OCI-LY1 (cell line): ENCODE measurements at regions not wholly inside any gene's neighbourhood (a gene's known extent, or its start where the extent isn't known, plus 50 kb on each side); places are given as distances from the start of the nearest gene placed in this dataset.

Experiments
- H2AFZ ChIP-seq: fragments of 200-600 bp; sonication (generic), shearing (Covaris generic); 2 replicates; pipeline ENCODE4 v1.6.0; 2014; ENCODE audit warnings: antibody characterized with exemption, mild to moderate bottlenecking, low read length
- H3F3A ChIP-seq: fragments of 200-600 bp; sonication (generic), shearing (Covaris generic); 2 replicates; pipeline ENCODE4 v1.6.0; 2014; ENCODE audit warnings: mild to moderate bottlenecking, antibody characterized with exemption, low read length, moderate library complexity; ENCODE audit not compliant: insufficient read depth
- H3K27ac ChIP-seq: fragments of 200-600 bp; sonication (generic); 2 replicates; pipeline ENCODE4 v1.5.1; 2014; ENCODE audit warnings: low read length, mixed run types, mild to moderate bottlenecking, low read depth; ENCODE audit not compliant: poor library complexity, severe bottlenecking
- H3K27me3 ChIP-seq: fragments of 200-600 bp; sonication (generic); 2 replicates; pipeline ENCODE4 v1.6.0; 2014; ENCODE audit warnings: antibody characterized with exemption, mild to moderate bottlenecking, low read length, moderate library complexity; ENCODE audit not compliant: insufficient read depth
- H3K36me3 ChIP-seq: fragments of 200-600 bp; sonication (generic); 2 replicates; pipeline ENCODE4 v1.6.1; 2014; ENCODE audit warnings: mild to moderate bottlenecking, antibody characterized with exemption, low read length, moderate library complexity, mixed read lengths; ENCODE audit not compliant: insufficient read depth
- H3K4me1 ChIP-seq: fragments of 200-600 bp; sonication (generic); 2 replicates; pipeline ENCODE4 v1.5.1; 2014; ENCODE audit warnings: mild to moderate bottlenecking, low read length, moderate library complexity; ENCODE audit not compliant: insufficient read depth, severe bottlenecking
- H3K4me2 ChIP-seq: fragments of 200-600 bp; sonication (generic), shearing (Covaris generic); 2 replicates; pipeline ENCODE4 v1.6.1; 2014; ENCODE audit warnings: low read length
- H3K4me3 ChIP-seq: fragments of 200-600 bp; sonication (generic); 2 replicates; pipeline ENCODE4 v1.5.1; 2014; ENCODE audit warnings: low read length, low read depth, mild to moderate bottlenecking, mixed read lengths; ENCODE audit not compliant: poor library complexity, severe bottlenecking
- H3K79me2 ChIP-seq: fragments of 200-600 bp; shearing (Covaris generic); 2 replicates; pipeline ENCODE4 v1.6.1; 2016; ENCODE audit warnings: mixed run types, low read length, mixed read lengths; ENCODE audit not compliant: insufficient read depth
- H3K9ac ChIP-seq: fragments of 200-600 bp; sonication (generic), shearing (Covaris generic); 2 replicates; pipeline ENCODE4 v1.6.1; 2014; ENCODE audit warnings: mild to moderate bottlenecking, low read length, mixed read lengths
- H3K9me2 ChIP-seq: fragments of 200-600 bp; sonication (generic), shearing (Covaris generic); 2 replicates; pipeline ENCODE4 v1.6.1; 2014; ENCODE audit warnings: low read depth, mild to moderate bottlenecking, low read length, mixed read lengths
- H3K9me3 ChIP-seq: fragments of 200-600 bp; shearing (Covaris generic); 2 replicates; pipeline ENCODE4 v1.6.1; 2014; ENCODE audit warnings: low read length, mixed read lengths
- H4K20me1 ChIP-seq: fragments of 200-600 bp; sonication (generic), shearing (Covaris generic); 2 replicates; pipeline ENCODE4 v1.6.0; 2016; ENCODE audit warnings: mild to moderate bottlenecking, low read length; ENCODE audit not compliant: insufficient read depth
- CTCF ChIP-seq: fragments of 200-600 bp; sonication (generic), shearing (Covaris generic); IDR thresholded peaks from 2 replicates; pipeline ENCODE4 v1.5.1; 2017; ENCODE audit warnings: mild to moderate bottlenecking, antibody characterized with exemption, low read length, moderate library complexity, mixed read lengths
- EZH2 ChIP-seq: fragments of 200-600 bp; sonication (generic), shearing (Covaris generic); IDR thresholded peaks from 2 replicates; pipeline ENCODE4 v1.8.0; 2017; ENCODE audit warnings: borderline replicate concordance, mixed run types, mild to moderate bottlenecking, antibody characterized with exemption, low read length, moderate library complexity, mixed read lengths

- no peak overlapping the region for H3K4me2 ChIP-seq
- no peaks in the 10 kb centered on the region for H3F3A ChIP-seq
- no peaks in the 10 kb centered on the region for H3K79me2 ChIP-seq
- no peaks in the 10 kb centered on the region for H3K9me3 ChIP-seq
- H3K4me3 ChIP-seq, result no peak overlapping the region
- TF ChIP-seq EZH2 (no peak), CTCF (no peak)
- peaks cover 3% of the 10 kb centered on the region for H3K4me1 ChIP-seq
- no peak overlapping the region for H2AFZ ChIP-seq
- H3K9me2 ChIP-seq, result no peaks in the 10 kb centered on the region
- no peaks in the 10 kb centered on the region for H4K20me1 ChIP-seq
- no peak overlapping the region for H3K27ac ChIP-seq
- no peak overlapping the region for H3K9ac ChIP-seq
- no peaks in the 10 kb centered on the region for H3K36me3 ChIP-seq
- H3K27me3 ChIP-seq, result no peaks in the 10 kb centered on the region
Measured at GRCh38 chr3:46086083-46086437, 58.8 kb upstream of the XCR1 start.

GRCh38 chr3:46085421-46086082, 58.3 kb upstream of the XCR1 start:
- TF ChIP-seq EZH2, result no peak
- no peak for TF ChIP-seq CTCF
- no peaks in the 10 kb centered on the region for H3K79me2 ChIP-seq
- no peak overlapping the region for H3K9ac ChIP-seq
- no peaks in the 10 kb centered on the region for H4K20me1 ChIP-seq
- H3K27ac ChIP-seq, result no peak overlapping the region
- no peaks in the 10 kb centered on the region for H3K9me2 ChIP-seq
- no peak overlapping the region for H3K4me2 ChIP-seq
- no peaks in the 10 kb centered on the region for H3K4me1 ChIP-seq
- no peaks in the 10 kb centered on the region for H3F3A ChIP-seq
- no peak overlapping the region for H3K4me3 ChIP-seq
- no peak overlapping the region for H2AFZ ChIP-seq
- H3K9me3 ChIP-seq, result no peaks in the 10 kb centered on the region
- H3K27me3 ChIP-seq, result no peaks in the 10 kb centered on the region
- no peaks in the 10 kb centered on the region for H3K36me3 ChIP-seq

GRCh38 chr3:46083956-46084355, 56.7 kb upstream of the XCR1 start:
- H3K4me3 ChIP-seq, result no peak overlapping the region
- no peak overlapping the region for H3K4me2 ChIP-seq
- no peaks in the 10 kb centered on the region for H4K20me1 ChIP-seq
- no peak overlapping the region for H3K9ac ChIP-seq
- H3K36me3 ChIP-seq, result no peaks in the 10 kb centered on the region
- TF ChIP-seq CTCF (no peak), EZH2 (no peak)
- no peaks in the 10 kb centered on the region for H3K79me2 ChIP-seq
- H3F3A ChIP-seq, result no peaks in the 10 kb centered on the region
- no peaks in the 10 kb centered on the region for H3K27me3 ChIP-seq
- H3K4me1 ChIP-seq, result no peaks in the 10 kb centered on the region
- no peak overlapping the region for H2AFZ ChIP-seq
- no peak overlapping the region for H3K27ac ChIP-seq
- no peaks in the 10 kb centered on the region for H3K9me2 ChIP-seq
- no peaks in the 10 kb centered on the region for H3K9me3 ChIP-seq
